Neural progenitor cell (in vitro differentiated cells): ENCODE measurements at regions not wholly inside any gene's neighbourhood (a gene's known extent, or its start where the extent isn't known, plus 50 kb on each side); places are given as distances from the start of the nearest gene placed in this dataset.
A peak's percentile ranks its signal among the peaks of the same experiment; 100 is the strongest.

ENCODE experiments used
- DNase-seq: peaks from one replicate; pipeline ENCODE4 v3.0.0-alpha.2; 2016; ENCODE audit warnings: low spot score
- H2AFZ ChIP-seq: fragments of 200-600 bp; sonication (generic); replicated peaks from 2 replicates; pipeline ENCODE4 v1.6.1; 2016; ENCODE audit warnings: antibody characterized with exemption
- H3F3A ChIP-seq: fragments of 200-600 bp; sonication (generic); 2 replicates; pipeline ENCODE4 v1.6.1; 2016; ENCODE audit warnings: antibody characterized with exemption, low read depth
- H3K27ac ChIP-seq: fragments of 200-600 bp; sonication (generic); 2 replicates; pipeline ENCODE4 v1.5.1; 2016; ENCODE audit warnings: mild to moderate bottlenecking
- H3K27me3 ChIP-seq: fragments of 200-600 bp; sonication (generic); 2 replicates; pipeline ENCODE4 v1.6.1; 2016; ENCODE audit warnings: mild to moderate bottlenecking, moderate library complexity
- H3K36me3 ChIP-seq: fragments of 200-600 bp; sonication (generic); 2 replicates; pipeline ENCODE4 v1.5.1; 2016
- H3K4me1 ChIP-seq: fragments of 200-600 bp; sonication (generic); 2 replicates; pipeline ENCODE4 v1.6.1; 2016; ENCODE audit warnings: mixed run types
- H3K4me2 ChIP-seq: fragments of 200-600 bp; sonication (generic); 2 replicates; pipeline ENCODE4 v1.6.1; 2016
- H3K4me3 ChIP-seq: fragments of 200-600 bp; sonication (generic); 2 replicates; pipeline ENCODE4 v1.5.1; 2016
- H3K79me2 ChIP-seq: fragments of 200-600 bp; sonication (generic); 2 replicates; pipeline ENCODE4 v1.6.1; 2016; ENCODE audit warnings: low read depth
- H3K9ac ChIP-seq: fragments of 200-600 bp; sonication (generic); 2 replicates; pipeline ENCODE4 v1.6.1; 2016
- H3K9me3 ChIP-seq: fragments of 200-600 bp; sonication (generic); 2 replicates; pipeline ENCODE4 v1.5.1; 2016; ENCODE audit warnings: low read depth
- H4K20me1 ChIP-seq: fragments of 200-600 bp; sonication (generic); 2 replicates; pipeline ENCODE4 v1.6.1; 2016; ENCODE audit warnings: low read depth
- H3K27ac Mint-ChIP-seq: 3 replicates; pipeline ENCODE4 v1.8.0; 2021; ENCODE audit warnings: mixed read lengths
- H3K27me3 Mint-ChIP-seq: 2 replicates; pipeline ENCODE4 v1.8.0; 2022; ENCODE audit warnings: low read depth, mild to moderate bottlenecking, inconsistent platforms, moderate library complexity, mixed read lengths; ENCODE audit not compliant: insufficient read depth
- H3K36me3 Mint-ChIP-seq: 3 replicates; pipeline ENCODE4 v1.8.0; 2021; ENCODE audit warnings: mixed read lengths
- H3K4me1 Mint-ChIP-seq: 3 replicates; pipeline ENCODE4 v1.8.0; 2021; ENCODE audit warnings: mixed read lengths
- H3K4me3 Mint-ChIP-seq: 3 replicates; pipeline ENCODE4 v1.8.0; 2021; ENCODE audit warnings: mild to moderate bottlenecking, moderate library complexity, mixed read lengths
- H3K9me3 Mint-ChIP-seq: 3 replicates; pipeline ENCODE4 v1.8.0; 2020; ENCODE audit warnings: mixed read lengths
- EZH2 ChIP-seq: fragments of 200-600 bp; sonication (generic); IDR thresholded peaks from 2 replicates; pipeline ENCODE4 v1.6.1; 2017; ENCODE audit warnings: antibody characterized with exemption, mild to moderate bottlenecking, moderate library complexity
- EZH2phosphoT487 ChIP-seq: fragments of 200-600 bp; sonication (generic); IDR thresholded peaks from 2 replicates; pipeline ENCODE4 v1.6.1; 2017; ENCODE audit warnings: antibody characterized with exemption
- TF ChIP-seq, protein P1 (sequence below): fragments of 200-600 bp; sonication (generic); IDR thresholded peaks from 2 replicates; pipeline ENCODE4 v1.5.1; 2017; ENCODE audit warnings: antibody characterized with exemption, mild to moderate bottlenecking

GRCh38 chr3:22292681-22293080 lies 541.7 kb upstream of the ZNF385D start:
- Mint-ChIP-seq H3K27ac (no peak overlapping the region), H3K27me3 (no peaks in the 10 kb centered on the region), H3K4me3 (no peak overlapping the region), H3K36me3 (no peaks in the 10 kb centered on the region), H3K4me1 (no peaks in the 10 kb centered on the region), H3K9me3 (no peaks in the 10 kb centered on the region)
- DNase-seq = no peak
- H3F3A ChIP-seq = no peaks in the 10 kb centered on the region
- H3K79me2 ChIP-seq = no peaks in the 10 kb centered on the region
- H2AFZ ChIP-seq = no peak overlapping the region
- H3K9ac ChIP-seq = no peak overlapping the region
- H3K4me1 ChIP-seq = peaks cover 3% of the 10 kb centered on the region
- no peaks in the 10 kb centered on the region for H4K20me1 ChIP-seq
- no peak overlapping the region for H3K4me2 ChIP-seq
- TF ChIP-seq EZH2 = no peak
- no peak for TF ChIP-seq EZH2phosphoT487
- TF ChIP-seq, protein P1, sequence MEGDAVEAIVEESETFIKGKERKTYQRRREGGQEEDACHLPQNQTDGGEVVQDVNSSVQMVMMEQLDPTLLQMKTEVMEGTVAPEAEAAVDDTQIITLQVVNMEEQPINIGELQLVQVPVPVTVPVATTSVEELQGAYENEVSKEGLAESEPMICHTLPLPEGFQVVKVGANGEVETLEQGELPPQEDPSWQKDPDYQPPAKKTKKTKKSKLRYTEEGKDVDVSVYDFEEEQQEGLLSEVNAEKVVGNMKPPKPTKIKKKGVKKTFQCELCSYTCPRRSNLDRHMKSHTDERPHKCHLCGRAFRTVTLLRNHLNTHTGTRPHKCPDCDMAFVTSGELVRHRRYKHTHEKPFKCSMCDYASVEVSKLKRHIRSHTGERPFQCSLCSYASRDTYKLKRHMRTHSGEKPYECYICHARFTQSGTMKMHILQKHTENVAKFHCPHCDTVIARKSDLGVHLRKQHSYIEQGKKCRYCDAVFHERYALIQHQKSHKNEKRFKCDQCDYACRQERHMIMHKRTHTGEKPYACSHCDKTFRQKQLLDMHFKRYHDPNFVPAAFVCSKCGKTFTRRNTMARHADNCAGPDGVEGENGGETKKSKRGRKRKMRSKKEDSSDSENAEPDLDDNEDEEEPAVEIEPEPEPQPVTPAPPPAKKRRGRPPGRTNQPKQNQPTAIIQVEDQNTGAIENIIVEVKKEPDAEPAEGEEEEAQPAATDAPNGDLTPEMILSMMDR = no peak
- H3K27ac ChIP-seq = no peak overlapping the region
- no peak overlapping the region for H3K4me3 ChIP-seq
- H3K27me3 ChIP-seq = no peaks in the 10 kb centered on the region
- H3K9me3 ChIP-seq = no peaks in the 10 kb centered on the region
- no peaks in the 10 kb centered on the region for H3K36me3 ChIP-seq

DNA sequence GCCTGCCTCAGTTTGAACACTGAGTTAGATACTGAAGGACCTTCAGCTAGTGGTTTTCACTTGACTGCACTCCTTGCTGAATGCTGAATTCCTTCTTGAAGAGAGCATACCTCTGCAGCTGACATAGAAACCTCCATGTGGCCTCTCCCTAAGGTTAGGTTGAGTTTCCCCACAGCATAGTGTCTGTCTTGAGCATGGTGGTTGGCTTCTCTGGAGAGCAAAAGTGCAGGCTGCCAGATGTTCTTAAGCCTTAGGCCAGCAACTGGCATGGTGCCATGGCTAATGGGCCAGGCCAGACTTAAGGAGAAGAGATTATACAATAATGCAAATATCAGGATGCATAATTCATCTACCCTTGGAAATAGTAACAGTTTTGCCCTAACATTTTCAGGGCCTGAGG lies 545.6 kb upstream of the ZNF385D start:
- Mint-ChIP-seq H3K4me1 (no peaks in the 10 kb centered on the region), H3K4me3 (no peak overlapping the region), H3K36me3 (no peaks in the 10 kb centered on the region), H3K9me3 (peaks cover 2% of the 10 kb centered on the region), H3K27ac (no peak overlapping the region), H3K27me3 (no peaks in the 10 kb centered on the region)
- no peak overlapping the region for H2AFZ ChIP-seq
- H3K27me3 ChIP-seq = no peaks in the 10 kb centered on the region
- no peaks in the 10 kb centered on the region for H3K4me1 ChIP-seq
- no peak overlapping the region for H3K9ac ChIP-seq
- H4K20me1 ChIP-seq = no peaks in the 10 kb centered on the region
- H3F3A ChIP-seq = no peaks in the 10 kb centered on the region
- H3K4me2 ChIP-seq = no peak overlapping the region
- H3K27ac ChIP-seq = no peak overlapping the region
- H3K36me3 ChIP-seq = no peaks in the 10 kb centered on the region
- no peak overlapping the region for H3K4me3 ChIP-seq
- TF ChIP-seq, protein P1 = no peak
- no peak for TF ChIP-seq EZH2phosphoT487
- no peaks in the 10 kb centered on the region for H3K79me2 ChIP-seq
- DNase-seq = no peak
- no peaks in the 10 kb centered on the region for H3K9me3 ChIP-seq

- Histone ChIP-seq H3K9ac (no peak overlapping the region), H3K4me3 (no peak overlapping the region), H3K36me3 (no peaks in the 10 kb centered on the region), H3K27me3 (no peaks in the 10 kb centered on the region), H4K20me1 (no peaks in the 10 kb centered on the region), H3K4me1 (no peaks in the 10 kb centered on the region), H3K9me3 (no peaks in the 10 kb centered on the region), H3K79me2 (no peaks in the 10 kb centered on the region), H3K4me2 (no peak overlapping the region), H3K27ac (no peak overlapping the region), H2AFZ (no peak overlapping the region), H3F3A (no peaks in the 10 kb centered on the region)
- H3K36me3 Mint-ChIP-seq = no peaks in the 10 kb centered on the region
- H3K4me3 Mint-ChIP-seq = no peak overlapping the region
- no peaks in the 10 kb centered on the region for H3K27me3 Mint-ChIP-seq
- H3K27ac Mint-ChIP-seq = no peak overlapping the region
- TF ChIP-seq EZH2 (no peak), EZH2phosphoT487 (no peak)
- TF ChIP-seq, protein P1 = no peak
- DNase-seq = no peak
- H3K9me3 Mint-ChIP-seq = peaks cover 2% of the 10 kb centered on the region
- no peaks in the 10 kb centered on the region for H3K4me1 Mint-ChIP-seq
These were observed 546.4 kb upstream of the ZNF385D start for GRCh38 chr3:22297436-22297835.

GRCh38 chr3:22306454-22306853 lies 555.4 kb upstream of the ZNF385D start:
- DNase-seq = no peak
- no peak overlapping the region for H3K4me2 ChIP-seq
- H4K20me1 ChIP-seq = no peaks in the 10 kb centered on the region
- no peaks in the 10 kb centered on the region for H3K79me2 ChIP-seq
- no peak overlapping the region for H3K27ac Mint-ChIP-seq
- H3K27me3 ChIP-seq = no peaks in the 10 kb centered on the region
- H3K9me3 Mint-ChIP-seq = no peaks in the 10 kb centered on the region
- H3K36me3 ChIP-seq = no peaks in the 10 kb centered on the region
- peak overlapping the region; percentile 84 for H2AFZ ChIP-seq
- no peak overlapping the region for H3K9ac ChIP-seq
- no peak for TF ChIP-seq EZH2
- no peaks in the 10 kb centered on the region for H3F3A ChIP-seq
- H3K36me3 Mint-ChIP-seq = no peaks in the 10 kb centered on the region
- H3K4me1 Mint-ChIP-seq = no peaks in the 10 kb centered on the region
- H3K4me3 ChIP-seq = no peak overlapping the region
- peaks cover 3% of the 10 kb centered on the region for H3K27me3 Mint-ChIP-seq
- H3K27ac ChIP-seq = no peak overlapping the region
- H3K4me1 ChIP-seq = no peaks in the 10 kb centered on the region
- no peaks in the 10 kb centered on the region for H3K9me3 ChIP-seq
- no peak overlapping the region for H3K4me3 Mint-ChIP-seq
